Keratinocyte (primary cell): ENCODE measurements at regions not wholly inside any gene's neighbourhood (a gene's known extent, or its start where the extent isn't known, plus 50 kb on each side); places are given as distances from the start of the nearest gene placed in this dataset.

ENCODE experiments used
- DNase-seq: peaks from one replicate; pipeline ENCODE4 v3.0.0-alpha.2; 2011; ENCODE audit warnings: low read depth, missing footprints, low spot score
- FAIRE-seq: peaks from 2 replicates; lab custom pipeline; 2011; peaks lifted over from hg19 to GRCh38; lab: Jason Lieb, UNC
- H2AFZ ChIP-seq: 2 replicates; pipeline ENCODE4 v1.6.0; 2012; ENCODE audit warnings: low read length, control low read depth, inconsistent platforms; ENCODE audit not compliant: control insufficient read depth
- H3K27ac ChIP-seq: 2 replicates; pipeline ENCODE4 v1.5.1; 2011; ENCODE audit warnings: low read length; ENCODE audit not compliant: control insufficient read depth, insufficient read depth
- H3K27me3 ChIP-seq: 3 replicates; pipeline ENCODE4 v1.6.0; 2011; ENCODE audit warnings: low read length; ENCODE audit not compliant: control insufficient read depth, insufficient read depth; ENCODE audit errors: extremely low read depth
- H3K36me3 ChIP-seq, 2 experiments: 2 replicates in 1 of 2; 3 replicates in 1 of 2; pipeline ENCODE4 v1.5.1; 2011; ENCODE audit warnings: low read length in 2 of 2, mild to moderate bottlenecking in 1 of 2; ENCODE audit not compliant: control insufficient read depth in 2 of 2, insufficient read depth in 2 of 2; ENCODE audit errors: extremely low read depth in 1 of 2
- H3K4me1 ChIP-seq: 3 replicates; pipeline ENCODE4 v1.5.1; 2011; ENCODE audit warnings: low read length; ENCODE audit not compliant: control insufficient read depth, insufficient read depth; ENCODE audit errors: extremely low read depth
- H3K4me2 ChIP-seq: 3 replicates; pipeline ENCODE4 v1.6.0; 2011; ENCODE audit warnings: low read depth, low read length; ENCODE audit not compliant: control insufficient read depth, insufficient read depth; ENCODE audit errors: extremely low read depth
- H3K4me3 ChIP-seq, 3 experiments: fragments of 200-600 bp in 1 of 3; sonication (generic) in 1 of 3; 2 replicates in 2 of 3; 3 replicates in 1 of 3; pipeline ENCODE4 v1.5.1; 2011 to 2016; ENCODE audit warnings: low read length in 3 of 3, mild to moderate bottlenecking in 3 of 3, control low read depth in 2 of 3, inconsistent platforms in 1 of 3, low read depth in 1 of 3, mixed read lengths in 1 of 3, mixed run types in 1 of 3, moderate library complexity in 1 of 3; ENCODE audit not compliant: control insufficient read depth in 2 of 3, insufficient read depth in 2 of 3; ENCODE audit errors: extremely low read depth in 1 of 3
- H3K79me2 ChIP-seq: 2 replicates; pipeline ENCODE4 v1.6.0; 2012; ENCODE audit warnings: low read length; ENCODE audit not compliant: control insufficient read depth, insufficient read depth
- H3K9ac ChIP-seq: 3 replicates; pipeline ENCODE4 v1.6.0; 2011; ENCODE audit warnings: low read length; ENCODE audit not compliant: control insufficient read depth, insufficient read depth; ENCODE audit errors: extremely low read depth
- H3K9me1 ChIP-seq: 3 replicates; pipeline ENCODE4 v1.6.0; 2011; ENCODE audit warnings: low read length; ENCODE audit not compliant: control insufficient read depth, insufficient read depth; ENCODE audit errors: extremely low read depth
- H3K9me3 ChIP-seq: 2 replicates; pipeline ENCODE4 v1.5.1; 2012; ENCODE audit warnings: low read depth, low read length; ENCODE audit not compliant: control insufficient read depth
- H4K20me1 ChIP-seq: 3 replicates; pipeline ENCODE4 v1.6.0; 2011; ENCODE audit warnings: low read length; ENCODE audit not compliant: control insufficient read depth, insufficient read depth; ENCODE audit errors: extremely low read depth
- CTCF ChIP-seq, 3 experiments: IDR thresholded peaks in 1 of 3; conservative IDR thresholded peaks in 1 of 3; optimal IDR thresholded peaks in 1 of 3; 2 replicates in 2 of 3; 3 replicates in 1 of 3; pipeline versions ENCODE3 to v1.5.1; 2011; ENCODE audit warnings: low read length in 3 of 3, mild to moderate bottlenecking in 3 of 3, moderate library complexity in 2 of 3, control low read depth in 1 of 3, inconsistent platforms in 1 of 3; ENCODE audit not compliant: insufficient read depth in 2 of 3; ENCODE audit errors: extremely low read depth in 1 of 3
- EZH2 ChIP-seq: IDR thresholded peaks from one replicate; pipeline ENCODE4 v1.6.1; 2012; ENCODE audit warnings: inconsistent platforms, mild to moderate bottlenecking, low read length, moderate library complexity
- dilution Hi-C: fragments of 300-500 bp; cut with MboI; formaldehyde crosslinking; loops from one replicate; pipeline ENCODE4 v1.7.0; 2020; ENCODE audit warnings: low sequenced_read_pairs; ENCODE audit not compliant: extremely low pct_ligation_motif_present

GRCh38 chr20:4449957-4450715 is 201.0 kb upstream of the ADRA1D start:
- no peak for TF ChIP-seq EZH2
- peak; percentile 22 to 40 (median 30) for TF ChIP-seq CTCF (optimal IDR thresholded peaks at IDR 0.05 in 1 of 3, IDR thresholded peaks at IDR 0.05 in 1 of 3, conservative IDR thresholded peaks at IDR 0.05 in 1 of 3; ENCODE audit: extremely low read depth in 1 of 3, insufficient read depth in 2 of 3, low read length in 3 of 3)
- Histone ChIP-seq H3K4me2 (no peak overlapping the region), H3K9ac (no peak overlapping the region), H4K20me1 (no peaks in the 10 kb centered on the region), H2AFZ (no peak overlapping the region), H3K4me3 (no peak overlapping the region), H3K9me3 (peaks cover 2% of the 10 kb centered on the region), H3K4me1 (peaks cover 26% of the 10 kb centered on the region), H3K27ac (no peak overlapping the region), H3K79me2 (no peaks in the 10 kb centered on the region), H3K9me1 (no peaks in the 10 kb centered on the region), H3K36me3 (no peaks in the 10 kb centered on the region), H3K27me3 (no peaks in the 10 kb centered on the region)
- DNase-seq (no peak), FAIRE-seq (peak; percentile 75)
- dilution Hi-C loops: no loop called here

- H2AFZ ChIP-seq: no peak overlapping the region
These were observed 196.7 kb upstream of the ADRA1D start for GRCh38 chr20:4445784-4446183.

More at GRCh38 chr20:4445784-4446183, 196.7 kb upstream of the ADRA1D start:
- Histone ChIP-seq H3K79me2 (no peaks in the 10 kb centered on the region), H3K9ac (no peak overlapping the region), H3K36me3 (no peaks in the 10 kb centered on the region), H4K20me1 (no peaks in the 10 kb centered on the region), H3K27me3 (no peaks in the 10 kb centered on the region), H3K4me2 (no peak overlapping the region), H3K9me1 (no peaks in the 10 kb centered on the region), H3K9me3 (peaks cover 2% of the 10 kb centered on the region), H3K4me3 (no peak overlapping the region), H3K27ac (no peak overlapping the region), H3K4me1 (peaks cover 33% of the 10 kb centered on the region)
- FAIRE-seq (no peak), DNase-seq (no peak)
- dilution Hi-C loops: no loop called here
- TF ChIP-seq EZH2 (no peak), CTCF (optimal IDR thresholded peaks at IDR 0.05 in 1 of 3, IDR thresholded peaks at IDR 0.05 in 1 of 3, conservative IDR thresholded peaks at IDR 0.05 in 1 of 3; ENCODE audit: extremely low read depth in 1 of 3, insufficient read depth in 2 of 3, low read length in 3 of 3) (no peak)
